MM.1S (cell line): ENCODE measurements at regions not wholly inside any gene's neighbourhood (a gene's known extent, or its start where the extent isn't known, plus 50 kb on each side); places are given as distances from the start of the nearest gene placed in this dataset.

ENCODE experiments used
- CTCF ChIP-seq: fragments of 300-600 bp; sonication (generic); IDR thresholded peaks from 2 replicates; pipeline ENCODE4 v1.5.1; 2016; ENCODE audit warnings: antibody characterized with exemption, low read length, mixed read lengths
- EZH2 ChIP-seq: fragments of 300-600 bp; sonication (generic); optimal IDR thresholded peaks from 2 replicates; pipeline ENCODE3; 2017; ENCODE audit warnings: low read depth, mild to moderate bottlenecking, antibody characterized with exemption, low read length, mixed read lengths

GRCh38 chr12:23041774-23042173 is 416.8 kb downstream of the ETNK1 start:
- no peak for TF ChIP-seq CTCF
- no peak for TF ChIP-seq EZH2
